GM12864 (cell line): ENCODE measurements at regions not wholly inside any gene's neighbourhood (a gene's known extent, or its start where the extent isn't known, plus 50 kb on each side); places are given as distances from the start of the nearest gene placed in this dataset.

Source experiments
- DNase-seq: peaks from one replicate; pipeline ENCODE4 v3.0.0-alpha.2; 2011; ENCODE audit warnings: low read depth
- H3K4me3 ChIP-seq: 2 replicates; pipeline ENCODE4 v1.5.1; 2011; ENCODE audit warnings: mild to moderate bottlenecking, low read depth, low read length, control low read depth
- CTCF ChIP-seq: IDR thresholded peaks from 2 replicates; pipeline ENCODE4 v1.5.1; 2011; ENCODE audit warnings: low read depth, mild to moderate bottlenecking, moderate library complexity, low read length, control low read depth, inconsistent platforms; ENCODE audit errors: missing control alignments

- DNase-seq = no peak
- TF ChIP-seq CTCF = no peak
- no peak overlapping the region for H3K4me3 ChIP-seq
These were observed 352.3 kb upstream of the B3GAT1 start for GRCh38 chr11:134764367-134764766.

- H3K4me3 ChIP-seq = no peak overlapping the region
- no peak for TF ChIP-seq CTCF
- DNase-seq = no peak
These were observed 351.0 kb upstream of the B3GAT1 start for GRCh38 chr11:134763030-134763388.

GRCh38 chr11:134762248-134763029 is 350.4 kb upstream of the B3GAT1 start:
- H3K4me3 ChIP-seq = no peak overlapping the region
- DNase-seq = no peak
- no peak for TF ChIP-seq CTCF

- no peak overlapping the region for H3K4me3 ChIP-seq
- TF ChIP-seq CTCF = no peak
- DNase-seq = no peak
These were observed 349.8 kb upstream of the B3GAT1 start for GRCh38 chr11:134761926-134762247.

GRCh38 chr11:134761386-134761785 is 349.3 kb upstream of the B3GAT1 start:
- no peak for TF ChIP-seq CTCF
- no peak overlapping the region for H3K4me3 ChIP-seq

GRCh38 chr11:134760957-134761356 is 348.9 kb upstream of the B3GAT1 start:
- no peak for TF ChIP-seq CTCF
- DNase-seq = no peak

More at GRCh38 chr11:134761386-134761785, 349.3 kb upstream of the B3GAT1 start:
- no peak for DNase-seq

GRCh38 chr11:134760299-134760698 is 348.3 kb upstream of the B3GAT1 start:
- no peak overlapping the region for H3K4me3 ChIP-seq
- DNase-seq = no peak
- no peak for TF ChIP-seq CTCF

More at GRCh38 chr11:134760957-134761356, 348.9 kb upstream of the B3GAT1 start:
- no peak overlapping the region for H3K4me3 ChIP-seq
